HepG2 (cell line): ENCODE measurements at regions not wholly inside any gene's neighbourhood (a gene's known extent, or its start where the extent isn't known, plus 50 kb on each side); places are given as distances from the start of the nearest gene placed in this dataset.

Experiments
- ATAC-seq: fragments of 200-7000 bp; cut with Tn5 transposase; 3 replicates; pipeline ENCODE4 v1.9.1; 2020; ENCODE audit warnings: mild to moderate bottlenecking, moderate library complexity
- BruUV-seq: library from RNA; stranded (reverse); fragments of 400-500 nt; replicated peaks from 2 replicates; lab custom pipeline; 2021; lab: Mats Ljungman, UMichigan
- CTCF ChIA-PET: fragments of 300-600 bp; formaldehyde crosslinking; extraction: SDS; loops from one replicate; lab custom pipeline; 2021; ENCODE audit warnings: low total read pairs, inconsistent platforms, low intra/inter-chr PET ratio; lab: Yijun Ruan, JAX
- POLR2A ChIA-PET: fragments of 350-600 bp; sonication (Branson Sonifier 250); formaldehyde crosslinking; loops from one replicate; lab custom pipeline; 2020; ENCODE audit warnings: antibody characterized with exemption, inconsistent platforms; lab: Yijun Ruan, JAX
- DNase-seq: peaks from one replicate; pipeline ENCODE4 v3.0.0-alpha.2; 2015; ENCODE audit warnings: low spot score
- FAIRE-seq: peaks from 3 replicates; lab custom pipeline; 2011; peaks lifted over from hg19 to GRCh38; lab: Jason Lieb, UNC
- H2AFZ ChIP-seq: one replicate; pipeline ENCODE4 v1.6.1; 2011; ENCODE audit warnings: low read length, inconsistent platforms
- H3K27ac ChIP-seq: fragments of 300-600 bp; 3 replicates; pipeline ENCODE4 v1.8.0; 2011; ENCODE audit warnings: mixed run types, mild to moderate bottlenecking, mixed read lengths, low read length, inconsistent platforms; ENCODE audit not compliant: insufficient read depth; ENCODE audit errors: extremely low read length
- H3K27me3 ChIP-seq, 2 experiments: fragments of 200-600 bp in 1 of 2; 2 replicates in 1 of 2; 3 replicates in 1 of 2; pipeline versions ENCODE4 v1.6.0 to v1.8.0; 2011; ENCODE audit warnings: low read length in 2 of 2, mild to moderate bottlenecking in 2 of 2, moderate library complexity in 2 of 2, inconsistent platforms in 1 of 2; ENCODE audit not compliant: insufficient read depth in 2 of 2, control insufficient read depth in 1 of 2
- H3K36me3 ChIP-seq, 2 experiments: fragments of 200-600 bp in 1 of 2; replicated peaks in 1 of 2; 2 replicates in 1 of 2; 3 replicates in 1 of 2; pipeline versions ENCODE4 v1.5.1 to v1.8.0; 2011; ENCODE audit warnings: low read length in 2 of 2, inconsistent platforms in 1 of 2; ENCODE audit not compliant: insufficient read depth in 2 of 2, control insufficient read depth in 1 of 2
- H3K4me1 ChIP-seq: 2 replicates; pipeline ENCODE4 v1.5.1; 2012; ENCODE audit warnings: low read length, inconsistent platforms; ENCODE audit not compliant: insufficient read depth
- H3K4me2 ChIP-seq: 2 replicates; pipeline ENCODE4 v1.6.0; 2011; ENCODE audit warnings: low read depth, low read length, inconsistent platforms
- H3K4me3 ChIP-seq, 3 experiments: fragments of 200-600 bp in 1 of 3; sonication (generic), shearing (Covaris generic) in 1 of 3; replicated peaks in 1 of 3; 2 replicates each; pipeline ENCODE4 v1.5.1; 2011 to 2016; ENCODE audit warnings: low read length in 3 of 3, inconsistent platforms in 2 of 3, low read depth in 2 of 3, mild to moderate bottlenecking in 2 of 3, control low read depth in 1 of 3, mixed read lengths in 1 of 3; ENCODE audit not compliant: insufficient read depth in 1 of 3
- H3K79me2 ChIP-seq: one replicate; pipeline ENCODE4 v1.6.1; 2011; ENCODE audit warnings: low read length, inconsistent platforms; ENCODE audit not compliant: insufficient read depth
- H3K9ac ChIP-seq: 2 replicates; pipeline ENCODE4 v1.6.0; 2011; ENCODE audit warnings: mild to moderate bottlenecking, low read depth, low read length, inconsistent platforms; ENCODE audit not compliant: insufficient read depth
- H3K9me3 ChIP-seq: 2 replicates; pipeline ENCODE4 v1.5.1; 2012; ENCODE audit warnings: mild to moderate bottlenecking, low read length
- H4K20me1 ChIP-seq: 2 replicates; pipeline ENCODE4 v1.6.0; 2011; ENCODE audit warnings: inconsistent platforms, mild to moderate bottlenecking, low read length, moderate library complexity; ENCODE audit not compliant: insufficient read depth
- ATF7-NPFF ChIP-seq: sonication (generic); formaldehyde crosslinking; IDR thresholded peaks from 2 replicates; pipeline ENCODE4 v1.8.1; 2023; ENCODE audit warnings: mild to moderate bottlenecking, low read depth, missing genetic modification reagents, moderate library complexity
- BRCA1 ChIP-seq: sonication (generic); formaldehyde crosslinking; IDR thresholded peaks from 2 replicates; pipeline ENCODE4 v1.4.0; 2020; ENCODE audit warnings: missing genetic modification reagents
- CBFB ChIP-seq: sonication (generic); formaldehyde crosslinking; IDR thresholded peaks from 2 replicates; pipeline ENCODE4 v1.4.0; 2020; ENCODE audit warnings: missing genetic modification reagents
- KLF12 ChIP-seq: sonication (generic); formaldehyde crosslinking; IDR thresholded peaks from 2 replicates; pipeline ENCODE4 v1.4.0; 2020; ENCODE audit warnings: missing genetic modification reagents, borderline replicate concordance
- MTA1 ChIP-seq: sonication (generic); formaldehyde crosslinking; IDR thresholded peaks from 2 replicates; pipeline ENCODE4 v1.4.0; 2020; ENCODE audit warnings: missing genetic modification reagents, mild to moderate bottlenecking, borderline replicate concordance
- NAIF1 ChIP-seq: sonication (generic); formaldehyde crosslinking; IDR thresholded peaks from 2 replicates; pipeline ENCODE4 v1.5.0; 2020; ENCODE audit warnings: mild to moderate bottlenecking, missing genetic modification reagents, borderline replicate concordance
- RBM39 ChIP-seq: fragments of 200-400 bp; formaldehyde crosslinking; IDR thresholded peaks from one replicate; pipeline ENCODE4 v1.6.1; 2018; ENCODE audit warnings: antibody characterized with exemption, mild to moderate bottlenecking, low read depth, low read length; ENCODE audit not compliant: poor library complexity, severe bottlenecking
- SMYD3 ChIP-seq: sonication (generic); formaldehyde crosslinking; IDR thresholded peaks from 2 replicates; pipeline ENCODE4 v1.8.1; 2023; ENCODE audit warnings: mild to moderate bottlenecking, missing genetic modification reagents
- SOX13 ChIP-seq, 3 experiments: fragments of 450-650 bp in 1 of 3; sonication (generic) in 1 of 3; formaldehyde crosslinking in 1 of 3; IDR thresholded peaks in 2 of 3; conservative IDR thresholded peaks in 1 of 3; 2 replicates each; pipeline versions ENCODE4 v1.5.0 to v1.6.1; 2016 to 2020; ENCODE audit warnings: antibody characterized with exemption in 1 of 3, mild to moderate bottlenecking in 1 of 3, missing compliant biosample characterization in 1 of 3, missing genetic modification reagents in 1 of 3, moderate library complexity in 1 of 3
- ZNF251 ChIP-seq: sonication (generic); formaldehyde crosslinking; IDR thresholded peaks from 2 replicates; pipeline ENCODE4 v1.9.0; 2021; ENCODE audit warnings: mild to moderate bottlenecking, missing genetic modification reagents
- ZNF292 ChIP-seq: sonication (generic); formaldehyde crosslinking; IDR thresholded peaks from 2 replicates; pipeline ENCODE4 v1.8.1; 2022; ENCODE audit warnings: mild to moderate bottlenecking, low read depth, missing genetic modification reagents, borderline replicate concordance
- ZNF501 ChIP-seq: sonication (generic); formaldehyde crosslinking; IDR thresholded peaks from 2 replicates; pipeline ENCODE4 v1.5.1; 2020; ENCODE audit warnings: mild to moderate bottlenecking, moderate library complexity, missing genetic modification reagents
- ZNF572 ChIP-seq: sonication (generic); formaldehyde crosslinking; IDR thresholded peaks from 2 replicates; pipeline ENCODE4 v1.5.1; 2020; ENCODE audit warnings: mild to moderate bottlenecking, missing genetic modification reagents
- ZNF703 ChIP-seq: sonication (generic); formaldehyde crosslinking; IDR thresholded peaks from 2 replicates; pipeline ENCODE4 v1.5.1; 2020; ENCODE audit warnings: missing genetic modification reagents, mild to moderate bottlenecking, moderate library complexity, borderline replicate concordance
- ZNF724P ChIP-seq: sonication (generic); formaldehyde crosslinking; IDR thresholded peaks from 2 replicates; pipeline ENCODE4 v1.8.0; 2022; ENCODE audit warnings: missing genetic modification reagents, borderline replicate concordance
- WGBS: methylation state at CpG from one replicate; pipeline ENCODE4 v1.1.6; 2017; ENCODE audit warnings: low lambda C conversion rate; 5-methylcytosine and 5-hydroxymethylcytosine counted together
- in situ Hi-C: cut with HindIII; loops from 2 replicates; pipeline ENCODE4 v1.10.0; 2017; ENCODE audit warnings: low pct_unique_long_range_greater_than_20kb; ENCODE audit not compliant: extremely low pct_ligation_motif_present
- intact Hi-C: fragments of 100-400 bp; cut with micrococcal nuclease; formaldehyde crosslinking; loops from one replicate; pipeline ENCODE4 v1.10.0; 2022; ENCODE audit not compliant: unreplicated experiment
- TF ChIP-seq, protein P1 (sequence below): IDR thresholded peaks from 2 replicates; pipeline ENCODE4 v1.6.1; 2016; ENCODE audit warnings: low read depth, control low read depth
- TF ChIP-seq, protein P2 (sequence below), 2 experiments: sonication (generic) in 1 of 2; formaldehyde crosslinking in 1 of 2; IDR thresholded peaks; 2 replicates each; pipeline versions ENCODE4 v1.5.1 to v1.6.1; 2011 to 2020; ENCODE audit warnings: borderline replicate concordance in 1 of 2, low read depth in 1 of 2, low read length in 1 of 2, mild to moderate bottlenecking in 1 of 2, missing genetic modification reagents in 1 of 2, moderate library complexity in 1 of 2
- TF ChIP-seq, protein P3 (sequence below): sonication (generic); formaldehyde crosslinking; IDR thresholded peaks from 2 replicates; pipeline ENCODE4 v1.4.0; 2020; ENCODE audit warnings: missing genetic modification reagents, borderline replicate concordance
- TF ChIP-seq, protein P4 (sequence below): sonication (generic); formaldehyde crosslinking; IDR thresholded peaks from 2 replicates; pipeline ENCODE4 v1.4.0; 2020; ENCODE audit warnings: missing genetic modification reagents, mild to moderate bottlenecking, borderline replicate concordance

DNA sequence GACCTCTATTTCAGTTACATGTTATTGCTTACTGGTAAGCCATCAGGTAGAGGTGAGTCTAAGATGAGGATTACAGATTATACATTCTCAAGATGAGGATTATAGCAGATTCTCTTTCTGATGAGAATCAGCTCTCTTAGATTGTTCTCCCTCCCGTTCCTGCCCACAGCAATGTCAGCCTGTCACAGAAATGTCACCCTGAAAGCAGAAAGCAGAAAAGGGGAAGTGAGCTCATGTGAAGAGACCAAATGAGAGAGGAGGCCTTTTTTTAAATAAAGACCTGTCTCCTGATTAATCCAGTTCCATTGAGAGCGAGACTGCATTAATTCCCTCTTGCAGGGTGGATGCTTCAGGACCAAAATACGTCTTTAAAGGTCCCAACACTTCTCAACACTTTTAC, 445.6 kb downstream of the KCTD12 start:
- H4K20me1 ChIP-seq = no peaks in the 10 kb centered on the region
- DNase-seq (no peak), ATAC-seq (no peak), FAIRE-seq (no peak)
- in situ Hi-C loops (no loop called here), intact Hi-C loops (no loop called here)
- H3K27ac ChIP-seq = no peak overlapping the region
- BruUV-seq = no TSS peak
- H3K9ac ChIP-seq = no peak overlapping the region
- 0% methylated on average over 3 of the region's 3 CpGs for WGBS
- H2AFZ ChIP-seq = no peak overlapping the region
- ChIA-PET POLR2A (no interaction called here), CTCF (no interaction called here)
- H3K4me2 ChIP-seq = no peak overlapping the region
- H3K27me3 ChIP-seq = no peaks in the 10 kb centered on the region; a peak in 1 of 5 replicates
- no peaks in the 10 kb centered on the region for H3K4me1 ChIP-seq
- no peaks in the 10 kb centered on the region for H3K79me2 ChIP-seq
- H3K36me3 ChIP-seq = no peaks in the 10 kb centered on the region
- no peak overlapping the region for H3K4me3 ChIP-seq
- no peaks in the 10 kb centered on the region for H3K9me3 ChIP-seq
- TF ChIP-seq ZNF501 (CRISPR knock-in tag) = no peak
- TF ChIP-seq, protein P1, sequence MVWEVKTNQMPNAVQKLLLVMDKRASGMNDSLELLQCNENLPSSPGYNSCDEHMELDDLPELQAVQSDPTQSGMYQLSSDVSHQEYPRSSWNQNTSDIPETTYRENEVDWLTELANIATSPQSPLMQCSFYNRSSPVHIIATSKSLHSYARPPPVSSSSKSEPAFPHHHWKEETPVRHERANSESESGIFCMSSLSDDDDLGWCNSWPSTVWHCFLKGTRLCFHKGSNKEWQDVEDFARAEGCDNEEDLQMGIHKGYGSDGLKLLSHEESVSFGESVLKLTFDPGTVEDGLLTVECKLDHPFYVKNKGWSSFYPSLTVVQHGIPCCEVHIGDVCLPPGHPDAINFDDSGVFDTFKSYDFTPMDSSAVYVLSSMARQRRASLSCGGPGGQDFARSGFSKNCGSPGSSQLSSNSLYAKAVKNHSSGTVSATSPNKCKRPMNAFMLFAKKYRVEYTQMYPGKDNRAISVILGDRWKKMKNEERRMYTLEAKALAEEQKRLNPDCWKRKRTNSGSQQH (CRISPR knock-in tag) = no peak
- no peak for TF ChIP-seq RBM39
- TF ChIP-seq ZNF572 (CRISPR knock-in tag) = no peak
- TF ChIP-seq ZNF724P (CRISPR knock-in tag) = no peak
- TF ChIP-seq KLF12 (CRISPR knock-in tag) = no peak
- TF ChIP-seq ZNF251 = no peak
- TF ChIP-seq, protein P2, sequence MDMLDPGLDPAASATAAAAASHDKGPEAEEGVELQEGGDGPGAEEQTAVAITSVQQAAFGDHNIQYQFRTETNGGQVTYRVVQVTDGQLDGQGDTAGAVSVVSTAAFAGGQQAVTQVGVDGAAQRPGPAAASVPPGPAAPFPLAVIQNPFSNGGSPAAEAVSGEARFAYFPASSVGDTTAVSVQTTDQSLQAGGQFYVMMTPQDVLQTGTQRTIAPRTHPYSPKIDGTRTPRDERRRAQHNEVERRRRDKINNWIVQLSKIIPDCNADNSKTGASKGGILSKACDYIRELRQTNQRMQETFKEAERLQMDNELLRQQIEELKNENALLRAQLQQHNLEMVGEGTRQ (IDR thresholded peaks at IDR 0.05; ENCODE audit: low read depth, low read length) = no peak
- TF ChIP-seq, protein P2 (CRISPR knock-in tag; IDR thresholded peaks at IDR 0.05; ENCODE audit: borderline replicate concordance) = no peak
- no peak for TF ChIP-seq MTA1 (CRISPR knock-in tag)
- TF ChIP-seq, protein P3, sequence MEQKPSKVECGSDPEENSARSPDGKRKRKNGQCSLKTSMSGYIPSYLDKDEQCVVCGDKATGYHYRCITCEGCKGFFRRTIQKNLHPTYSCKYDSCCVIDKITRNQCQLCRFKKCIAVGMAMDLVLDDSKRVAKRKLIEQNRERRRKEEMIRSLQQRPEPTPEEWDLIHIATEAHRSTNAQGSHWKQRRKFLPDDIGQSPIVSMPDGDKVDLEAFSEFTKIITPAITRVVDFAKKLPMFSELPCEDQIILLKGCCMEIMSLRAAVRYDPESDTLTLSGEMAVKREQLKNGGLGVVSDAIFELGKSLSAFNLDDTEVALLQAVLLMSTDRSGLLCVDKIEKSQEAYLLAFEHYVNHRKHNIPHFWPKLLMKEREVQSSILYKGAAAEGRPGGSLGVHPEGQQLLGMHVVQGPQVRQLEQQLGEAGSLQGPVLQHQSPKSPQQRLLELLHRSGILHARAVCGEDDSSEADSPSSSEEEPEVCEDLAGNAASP (CRISPR knock-in tag) = no peak
- TF ChIP-seq SMYD3 (CRISPR knock-in tag) = no peak
- no peak for TF ChIP-seq BRCA1
- TF ChIP-seq ZNF703 = no peak
- no peak for TF ChIP-seq NAIF1 (CRISPR knock-in tag)
- no peak for TF ChIP-seq SOX13 (IDR thresholded peaks at IDR 0.05)
- TF ChIP-seq SOX13 (CRISPR knock-in tag; conservative IDR thresholded peaks at IDR 0.05 in 1 of 2, IDR thresholded peaks at IDR 0.05 in 1 of 2) = no peak
- no peak for TF ChIP-seq ATF7-NPFF (CRISPR knock-in tag)
- TF ChIP-seq CBFB (CRISPR knock-in tag) = no peak
- TF ChIP-seq, protein P4, sequence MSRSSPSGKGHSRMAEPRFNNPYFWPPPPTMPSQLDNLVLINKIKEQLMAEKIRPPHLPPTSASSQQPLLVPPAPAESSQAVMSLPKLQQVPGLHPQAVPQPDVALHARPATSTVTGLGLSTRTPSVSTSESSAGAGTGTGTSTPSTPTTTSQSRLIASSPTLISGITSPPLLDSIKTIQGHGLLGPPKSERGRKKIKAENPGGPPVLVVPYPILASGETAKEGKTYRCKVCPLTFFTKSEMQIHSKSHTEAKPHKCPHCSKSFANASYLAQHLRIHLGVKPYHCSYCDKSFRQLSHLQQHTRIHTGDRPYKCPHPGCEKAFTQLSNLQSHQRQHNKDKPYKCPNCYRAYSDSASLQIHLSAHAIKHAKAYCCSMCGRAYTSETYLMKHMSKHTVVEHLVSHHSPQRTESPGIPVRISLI (CRISPR knock-in tag) = no peak
- no peak for TF ChIP-seq ZNF292
